SK-N-SH (cell line): ENCODE measurements at regions not wholly inside any gene's neighbourhood (a gene's known extent, or its start where the extent isn't known, plus 50 kb on each side); places are given as distances from the start of the nearest gene placed in this dataset.

Experiments used
- GABPA ChIP-seq: IDR thresholded peaks from 2 replicates; pipeline ENCODE4 v1.4.0; 2012; ENCODE audit warnings: low read depth, mild to moderate bottlenecking
- SIN3A ChIP-seq: IDR thresholded peaks from 2 replicates; pipeline ENCODE4 v1.6.1; 2012; ENCODE audit warnings: low read depth, mild to moderate bottlenecking, low read length, moderate library complexity, borderline replicate concordance
- TAF1 ChIP-seq: IDR thresholded peaks from 2 replicates; pipeline ENCODE4 v1.6.1; 2012; ENCODE audit warnings: low read depth, mild to moderate bottlenecking, low read length, moderate library complexity, borderline replicate concordance
- TF ChIP-seq, protein P1 (sequence below): fragments of 200-600 bp; sonication (generic); IDR thresholded peaks from 2 replicates; pipeline ENCODE4 v1.6.1; 2017; ENCODE audit warnings: antibody characterized with exemption, mild to moderate bottlenecking, moderate library complexity

DNA sequence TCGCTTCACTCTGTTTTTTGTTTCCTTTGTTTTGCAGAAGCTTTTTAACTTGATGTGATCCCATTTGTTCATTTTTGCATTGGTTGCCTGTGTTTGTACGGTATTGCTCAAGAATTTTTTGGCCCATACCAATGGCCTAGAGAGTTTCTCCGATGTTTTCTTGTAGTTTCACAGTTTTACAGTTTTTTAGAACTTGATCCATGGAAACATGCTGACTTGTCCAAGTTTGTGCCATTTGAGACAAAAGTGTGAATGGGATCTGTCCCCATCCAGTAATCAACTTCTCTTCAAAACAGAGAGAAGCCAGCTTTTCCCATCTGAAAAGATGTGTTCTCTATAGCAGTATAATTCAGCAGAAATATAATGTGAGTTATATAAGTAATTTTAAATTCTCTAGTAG is 266.5 kb upstream of the LRTM1 start:
- no peak for TF ChIP-seq SIN3A
- TF ChIP-seq, protein P1, sequence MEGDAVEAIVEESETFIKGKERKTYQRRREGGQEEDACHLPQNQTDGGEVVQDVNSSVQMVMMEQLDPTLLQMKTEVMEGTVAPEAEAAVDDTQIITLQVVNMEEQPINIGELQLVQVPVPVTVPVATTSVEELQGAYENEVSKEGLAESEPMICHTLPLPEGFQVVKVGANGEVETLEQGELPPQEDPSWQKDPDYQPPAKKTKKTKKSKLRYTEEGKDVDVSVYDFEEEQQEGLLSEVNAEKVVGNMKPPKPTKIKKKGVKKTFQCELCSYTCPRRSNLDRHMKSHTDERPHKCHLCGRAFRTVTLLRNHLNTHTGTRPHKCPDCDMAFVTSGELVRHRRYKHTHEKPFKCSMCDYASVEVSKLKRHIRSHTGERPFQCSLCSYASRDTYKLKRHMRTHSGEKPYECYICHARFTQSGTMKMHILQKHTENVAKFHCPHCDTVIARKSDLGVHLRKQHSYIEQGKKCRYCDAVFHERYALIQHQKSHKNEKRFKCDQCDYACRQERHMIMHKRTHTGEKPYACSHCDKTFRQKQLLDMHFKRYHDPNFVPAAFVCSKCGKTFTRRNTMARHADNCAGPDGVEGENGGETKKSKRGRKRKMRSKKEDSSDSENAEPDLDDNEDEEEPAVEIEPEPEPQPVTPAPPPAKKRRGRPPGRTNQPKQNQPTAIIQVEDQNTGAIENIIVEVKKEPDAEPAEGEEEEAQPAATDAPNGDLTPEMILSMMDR = no peak
- TF ChIP-seq TAF1 = no peak
- no peak for TF ChIP-seq GABPA
